ENCODE measurements at regions not wholly inside any gene's neighbourhood (a gene's known extent, or its start where the extent isn't known, plus 50 kb on each side); places are given as distances from the start of the nearest gene placed in this dataset.

DNA sequence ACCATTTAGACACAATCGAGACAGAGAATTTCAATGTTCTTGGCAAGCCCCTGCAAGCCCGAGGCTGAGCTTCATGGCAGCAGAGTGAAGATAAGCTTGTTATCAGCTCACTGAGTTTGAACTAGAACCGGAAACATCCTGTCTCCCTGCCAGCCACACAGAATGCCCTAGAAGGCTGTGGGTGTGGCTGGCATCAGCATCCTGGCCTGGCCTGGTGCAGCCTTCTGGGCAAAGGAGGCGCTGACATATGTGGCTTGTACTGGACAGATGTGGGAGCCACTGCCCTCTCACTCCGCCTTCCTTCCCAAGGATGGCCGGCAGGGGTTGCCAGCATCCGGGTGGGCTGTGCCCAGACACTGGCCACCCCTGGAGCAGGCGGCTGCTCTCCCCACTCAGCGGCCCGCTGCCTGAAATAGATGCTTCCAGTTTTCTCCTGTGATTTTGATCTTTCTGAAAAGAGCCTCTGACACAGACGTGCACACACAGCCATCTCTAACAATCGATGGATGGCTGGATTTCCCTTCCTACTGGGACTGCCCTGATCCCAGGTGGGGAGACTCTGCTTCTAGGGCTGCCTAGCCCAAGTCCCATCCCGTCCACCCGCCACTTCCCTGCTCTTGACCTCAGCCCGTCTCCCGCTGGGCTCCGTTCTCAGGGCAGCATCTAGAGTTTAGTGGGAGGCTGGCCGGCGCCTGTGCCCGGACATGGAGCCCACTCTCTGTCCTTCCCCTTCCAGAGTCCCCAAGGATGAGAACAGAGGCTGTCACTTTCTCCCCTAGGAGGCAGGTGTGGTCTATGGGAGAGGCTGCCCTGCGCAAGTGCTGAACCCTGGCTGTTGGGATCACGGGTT is 149.7 kb downstream of the CTTN start:
- no peak for TF ChIP-seq EZH2phosphoT487 (IDR thresholded peaks at IDR 0.05; ENCODE audit: insufficient read depth, low read depth)
- TF ChIP-seq EZH2 (IDR thresholded peaks at IDR 0.05; ENCODE audit: insufficient read depth, poor library complexity, severe bottlenecking): no peak
- DNase-seq: no peak
- no peak overlapping the region for H3K27ac ChIP-seq

DNA sequence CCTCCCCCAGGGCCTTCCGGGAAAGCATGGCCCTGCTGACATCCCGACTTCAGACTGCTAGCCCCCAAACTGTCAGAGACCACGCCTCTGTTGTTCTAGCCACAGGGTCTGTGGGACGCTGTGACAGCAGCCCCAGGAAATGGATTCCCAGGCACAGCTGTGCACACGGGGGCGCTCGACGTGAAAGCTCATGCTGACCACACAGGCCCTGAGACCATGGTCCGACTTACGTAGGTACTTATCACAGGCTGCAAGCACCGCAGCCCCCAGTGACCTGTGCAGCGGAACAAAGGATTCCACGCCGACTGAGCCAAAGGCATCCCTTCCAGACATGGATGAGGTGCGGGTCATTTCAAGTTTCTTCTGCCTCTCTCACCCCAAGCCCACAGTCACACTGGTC is 150.6 kb downstream of the CTTN start:
- no peak overlapping the region for H3K4me2 ChIP-seq (ENCODE audit: unreplicated experiment)
- H4K20me1 ChIP-seq (ENCODE audit: insufficient read depth): no peaks in the 10 kb centered on the region
- H3K27ac ChIP-seq: no peak overlapping the region
- H3K9ac ChIP-seq: no peak overlapping the region
- H2AFZ ChIP-seq: no peak overlapping the region
- no peaks in the 10 kb centered on the region for H3F3A ChIP-seq (ENCODE audit: insufficient read depth)
- H3K36me3 ChIP-seq (ENCODE audit: low read depth): no peaks in the 10 kb centered on the region
- TF ChIP-seq EZH2 (IDR thresholded peaks at IDR 0.05; ENCODE audit: insufficient read depth, poor library complexity, severe bottlenecking) (no peak), EZH2phosphoT487 (IDR thresholded peaks at IDR 0.05; ENCODE audit: insufficient read depth, low read depth) (no peak)
- H3K79me2 ChIP-seq (ENCODE audit: insufficient read depth): no peaks in the 10 kb centered on the region
- H3K9me2 ChIP-seq (ENCODE audit: insufficient read depth): no peaks in the 10 kb centered on the region
- DNase-seq: no peak
- no peaks in the 10 kb centered on the region for H3K9me3 ChIP-seq (ENCODE audit: low read depth)
- 77 to 78% methylated on average over 15 of the region's 15 CpGs for WGBS, 2 experiments (ENCODE audit: low coverage in 1 of 2, low lambda C conversion rate in 2 of 2, missing lambda C conversion rate in 2 of 2)
- no peaks in the 10 kb centered on the region for H3K4me1 ChIP-seq (ENCODE audit: insufficient read depth)
- no peaks in the 10 kb centered on the region; the same call in 1 of the 2 replicates for H3K27me3 ChIP-seq (replicated peaks; ENCODE audit: insufficient read depth)
- in situ Hi-C loops (cut with MboI): no loop called here
- H3K4me3 ChIP-seq: no peak overlapping the region

More for the DNA sequence above, 149.7 kb downstream of the CTTN start:
- no peaks in the 10 kb centered on the region for H3K36me3 ChIP-seq (ENCODE audit: low read depth)
- no peak overlapping the region for H2AFZ ChIP-seq
- H3K79me2 ChIP-seq (ENCODE audit: insufficient read depth): no peaks in the 10 kb centered on the region
- in situ Hi-C loops (cut with MboI): no loop called here
- no peak overlapping the region for H3K4me2 ChIP-seq (ENCODE audit: unreplicated experiment)
- no peak overlapping the region for H3K9ac ChIP-seq
- H3K4me3 ChIP-seq: no peak overlapping the region
- no peaks in the 10 kb centered on the region; the same call in 1 of the 2 replicates for H3K27me3 ChIP-seq (replicated peaks; ENCODE audit: insufficient read depth)
- H3K9me2 ChIP-seq (ENCODE audit: insufficient read depth): no peaks in the 10 kb centered on the region
- WGBS, 2 experiments (ENCODE audit: low coverage in 1 of 2, low lambda C conversion rate in 2 of 2, missing lambda C conversion rate in 2 of 2): 48% methylated on average over 21 to 22 of the region's 22 CpGs
- no peaks in the 10 kb centered on the region for H4K20me1 ChIP-seq (ENCODE audit: insufficient read depth)
- no peaks in the 10 kb centered on the region for H3K4me1 ChIP-seq (ENCODE audit: insufficient read depth)
- H3F3A ChIP-seq (ENCODE audit: insufficient read depth): no peaks in the 10 kb centered on the region
- no peaks in the 10 kb centered on the region for H3K9me3 ChIP-seq (ENCODE audit: low read depth)

DNA sequence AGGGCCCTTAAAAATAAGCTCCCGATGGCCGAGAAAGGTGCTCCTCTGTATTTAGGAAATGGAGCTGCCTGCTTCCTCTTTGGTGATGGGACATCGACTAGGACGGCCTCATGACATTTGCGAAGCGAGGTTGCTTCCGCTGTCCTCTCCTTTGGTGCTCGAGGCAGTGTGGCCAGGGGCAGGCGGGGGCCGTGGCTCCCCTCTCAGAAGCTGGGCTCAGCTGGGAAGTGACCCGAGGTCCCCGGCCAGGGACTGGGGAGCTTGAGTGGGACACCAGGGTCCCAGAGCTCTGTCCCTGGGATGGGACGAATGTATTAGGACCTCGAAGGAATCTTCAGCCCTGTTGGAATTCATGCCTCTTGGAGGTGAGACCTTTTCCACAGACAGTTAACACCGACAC is 151.1 kb downstream of the CTTN start:
- Histone ChIP-seq H3K4me3 (no peak overlapping the region), H3K36me3 (ENCODE audit: low read depth) (no peaks in the 10 kb centered on the region), H3K9me2 (ENCODE audit: insufficient read depth) (no peaks in the 10 kb centered on the region), H3K9ac (no peak overlapping the region), H3K9me3 (ENCODE audit: low read depth) (no peaks in the 10 kb centered on the region), H3K79me2 (ENCODE audit: insufficient read depth) (no peaks in the 10 kb centered on the region), H3K27me3 (replicated peaks; ENCODE audit: insufficient read depth) (no peaks in the 10 kb centered on the region; the same call in 1 of the 2 replicates), H4K20me1 (ENCODE audit: insufficient read depth) (no peaks in the 10 kb centered on the region), H3K27ac (no peak overlapping the region), H3K4me2 (ENCODE audit: unreplicated experiment) (no peak overlapping the region), H3K4me1 (ENCODE audit: insufficient read depth) (no peaks in the 10 kb centered on the region), H3F3A (ENCODE audit: insufficient read depth) (no peaks in the 10 kb centered on the region), H2AFZ (no peak overlapping the region)
- 65 to 69% methylated on average over 15 of the region's 15 CpGs for WGBS, 2 experiments (ENCODE audit: low coverage in 1 of 2, low lambda C conversion rate in 2 of 2, missing lambda C conversion rate in 2 of 2)
- TF ChIP-seq EZH2 (IDR thresholded peaks at IDR 0.05; ENCODE audit: insufficient read depth, poor library complexity, severe bottlenecking) (no peak), EZH2phosphoT487 (IDR thresholded peaks at IDR 0.05; ENCODE audit: insufficient read depth, low read depth) (no peak)
- DNase-seq: no peak
- in situ Hi-C loops (cut with MboI): no loop called here

DNA sequence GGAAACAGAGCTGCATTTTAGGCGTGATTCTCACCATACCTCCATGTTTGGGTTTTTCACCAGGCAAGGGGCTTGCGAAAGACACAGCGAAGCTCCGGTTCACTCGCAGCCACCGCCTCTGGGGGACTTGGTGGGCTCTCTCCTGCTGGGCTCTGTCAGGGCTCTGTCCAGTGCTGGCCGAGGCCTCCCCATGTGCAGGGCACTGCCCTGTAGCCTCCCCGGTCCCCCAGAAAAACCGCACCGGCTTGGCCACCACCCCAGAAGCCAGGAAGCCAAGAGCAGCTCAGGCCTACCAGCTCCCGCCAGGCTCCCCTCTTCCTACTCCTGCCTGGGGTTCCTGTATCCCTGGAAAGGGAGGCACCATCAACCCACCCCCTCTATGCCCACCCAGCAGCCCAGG is 151.5 kb downstream of the CTTN start:
- Histone ChIP-seq H3K27ac (no peak overlapping the region), H3K36me3 (ENCODE audit: low read depth) (no peaks in the 10 kb centered on the region), H3K9me3 (ENCODE audit: low read depth) (no peaks in the 10 kb centered on the region), H4K20me1 (ENCODE audit: insufficient read depth) (no peaks in the 10 kb centered on the region), H3K4me1 (ENCODE audit: insufficient read depth) (no peaks in the 10 kb centered on the region), H3F3A (ENCODE audit: insufficient read depth) (no peaks in the 10 kb centered on the region), H3K9me2 (ENCODE audit: insufficient read depth) (no peaks in the 10 kb centered on the region), H3K4me2 (ENCODE audit: unreplicated experiment) (no peak overlapping the region), H3K9ac (no peak overlapping the region), H3K4me3 (no peak overlapping the region), H2AFZ (no peak overlapping the region), H3K79me2 (ENCODE audit: insufficient read depth) (no peaks in the 10 kb centered on the region), H3K27me3 (replicated peaks; ENCODE audit: insufficient read depth) (no peaks in the 10 kb centered on the region; the same call in 1 of the 2 replicates)
- in situ Hi-C loops (cut with MboI): no loop called here
- no peak for DNase-seq
- TF ChIP-seq EZH2phosphoT487 (IDR thresholded peaks at IDR 0.05; ENCODE audit: insufficient read depth, low read depth) (no peak), EZH2 (IDR thresholded peaks at IDR 0.05; ENCODE audit: insufficient read depth, poor library complexity, severe bottlenecking) (no peak)
- 77 to 84% methylated on average over 11 of the region's 11 CpGs for WGBS, 2 experiments (ENCODE audit: low coverage in 1 of 2, low lambda C conversion rate in 2 of 2, missing lambda C conversion rate in 2 of 2)

All from GM23248 (cell line).